ENCODE measurements at regions not wholly inside any gene's neighbourhood (a gene's known extent, or its start where the extent isn't known, plus 50 kb on each side); places are given as distances from the start of the nearest gene placed in this dataset.

- no peak for TF ChIP-seq CTCF (IDR thresholded peaks at IDR 0.05)
- TF ChIP-seq POLR2A (IDR thresholded peaks at IDR 0.05): no peak
- no peak for TF ChIP-seq POLR2AphosphoS5 (IDR thresholded peaks at IDR 0.05; ENCODE audit: insufficient read depth in 1 of 2, low read depth in 1 of 2)
Observed at GRCh38 chr19:30112666-30113065, 170.6 kb downstream of the URI1 start.
